Heart left ventricle (tissue), 16 donors: ENCODE measurements at regions not wholly inside any gene's neighbourhood (a gene's known extent, or its start where the extent isn't known, plus 50 kb on each side); places are given as distances from the start of the nearest gene placed in this dataset.

Experiments
- ATAC-seq, 4 donors: fragments of 200-7000 bp; cut with Tn5 transposase; one replicate each; pipeline ENCODE4 v1.9.1; 2020 to 2022; ENCODE audit warnings: moderate library complexity in 4 of 4, mild to moderate bottlenecking in 3 of 4, moderate number of reproducible peaks in 1 of 4
- DNase-seq, 5 donors: peaks; one replicate each; pipeline ENCODE4 v3.0.0-alpha.2; 2020
- H3K27ac ChIP-seq, 12 donors: fragments of 200-600 bp; sonication (generic) in 4 of 12; one replicate each; pipeline versions ENCODE4 v1.5.0 to v1.8.0; 2016 to 2022; ENCODE audit warnings: mild to moderate bottlenecking in 2 of 12
- H3K27me3 ChIP-seq, 9 donors: fragments of 200-600 bp; sonication (generic) in 2 of 9; one replicate each; pipeline versions ENCODE4 v1.5.1 to v1.8.0; 2016 to 2022; ENCODE audit warnings: mild to moderate bottlenecking in 3 of 9
- H3K36me3 ChIP-seq, 9 donors: fragments of 200-600 bp; sonication (generic) in 2 of 9; one replicate each; pipeline versions ENCODE4 v1.5.0 to v1.8.0; 2018 to 2022; ENCODE audit warnings: mild to moderate bottlenecking in 2 of 9
- H3K4me1 ChIP-seq, 12 donors: fragments of 200-600 bp; sonication (generic) in 4 of 12; one replicate each; pipeline versions ENCODE4 v1.5.0 to v1.8.0; 2016 to 2022; ENCODE audit warnings: mild to moderate bottlenecking in 3 of 12
- H3K4me3 ChIP-seq, 12 donors: fragments of 200-600 bp; sonication (generic) in 4 of 12; one replicate each; pipeline versions ENCODE4 v1.5.0 to v1.8.0; 2017 to 2022; ENCODE audit warnings: mild to moderate bottlenecking in 9 of 12, moderate library complexity in 4 of 12
- H3K9me3 ChIP-seq, 12 donors: fragments of 200-600 bp; sonication (generic) in 4 of 12; one replicate each; pipeline versions ENCODE4 v1.5.0 to v1.8.0; 2016 to 2022; ENCODE audit warnings: mild to moderate bottlenecking in 1 of 12
- CTCF ChIP-seq, 12 donors: fragments of 200-600 bp; sonication (generic) in 4 of 12; IDR thresholded peaks; one replicate each; pipeline versions ENCODE4 v1.5.0 to v1.8.0; 2018 to 2022; ENCODE audit warnings: antibody characterized with exemption in 12 of 12, mild to moderate bottlenecking in 5 of 12
- POLR2A ChIP-seq, 2 donors: fragments of 450-650 bp; IDR thresholded peaks; one replicate each; pipeline ENCODE4 v1.6.1; 2017; ENCODE audit warnings: antibody characterized with exemption in 2 of 2, mild to moderate bottlenecking in 2 of 2, moderate library complexity in 2 of 2
- WGBS, 4 donors: extraction: QIAGEN DNeasy Blood & Tissue Kit in 2 of 4; methylation state at CpG; one replicate each; pipeline versions ENCODE4 v1.1.5 to v1.1.7; 2013 to 2018; 5-methylcytosine and 5-hydroxymethylcytosine counted together
- intact Hi-C, 10 donors: fragments of 100-400 bp; cut with DNase I; formaldehyde crosslinking; loops; one replicate each; pipeline versions ENCODE4 v1.11.1 to v1.14.2; 2022
- donor health status: ischemic (EF 13 %, LVEDD 7.1; RV severe dilation, severe dysfunction).
- donor health status: healthy with polysubstance abuse.
- donor health status: DM: no; HTN: yes; CAD: no.
- donor health status: DM: no; HTN: no; CAD: no.
- donor health status: ischemic (EF 25% LVEDD 6.9; RV normal size, moderate dysfunction).
- donor health status: ischemic (EF 25% LVEDD 5.7; RV mildly dilated, moderate dysfunction).
- donor health status: healthy.
- donor health status: DM: yes; HTN: yes; CAD: no.
- donor health status: ischemic (EF 35%, LVEDD 5.7; RV mildly dilated, moderate dysfunction).
- donor health status: nonischemic (EF 11% LVEDD 7.7; RV severe dilation, severe dysfunction).
- donor health status: DM: yes; HTN: yes; CAD: no.
- donor health status: PGD.
- donor health status: ischemic (EF 29% LVEDD 5.4; RV normal size, mild dysfunction).
- donor health status: nonischemic (EF 23%, LVEDD 6.1; RV moderate dilation, normal function).

GRCh38 chr1:79059341-79059740, 52.8 kb upstream of the ADGRL4 start:
- H3K4me3 ChIP-seq: no peak overlapping the region
- no peaks in the 10 kb centered on the region for H3K27me3 ChIP-seq
- H3K27ac ChIP-seq: no peak overlapping the region
- DNase-seq (no peak), ATAC-seq (no peak)
- H3K4me1 ChIP-seq: no peaks in the 10 kb centered on the region
- 78 to 88% (median 82%) methylated on average over 2 of the region's 2 CpGs for WGBS, 4 donors
- H3K9me3 ChIP-seq: peaks cover 0 to 37% (median 12%) of the 10 kb centered on the region in 12 donors
- no peaks in the 10 kb centered on the region for H3K36me3 ChIP-seq
- intact Hi-C loops: no loop called here
- no peak for TF ChIP-seq POLR2A (IDR thresholded peaks at IDR 0.05)
- TF ChIP-seq CTCF (IDR thresholded peaks at IDR 0.05): no peak
